ENCODE measurements at regions not wholly inside any gene's neighbourhood (a gene's known extent, or its start where the extent isn't known, plus 50 kb on each side); places are given as distances from the start of the nearest gene placed in this dataset.

- POLR2A ChIA-PET (ENCODE audit: unreplicated experiment) = no interaction called here
- no peak overlapping the region for H2AFZ ChIP-seq
- CTCF ChIA-PET = no interaction called here
- H3K27me3 ChIP-seq (ENCODE audit: insufficient read depth, low read depth) = no peaks in the 10 kb centered on the region
- H3K4me3 ChIP-seq = no peak overlapping the region
- no TSS peak for BruUV-seq (replicated peaks)
- H4K20me1 ChIP-seq (ENCODE audit: insufficient read depth) = no peaks in the 10 kb centered on the region
- peaks cover 15% of the 10 kb centered on the region for H3K4me1 ChIP-seq (replicated peaks; ENCODE audit: insufficient read depth)
- no peaks in the 10 kb centered on the region for H3K79me2 ChIP-seq (ENCODE audit: low read depth)
- no peak for DNase-seq
- H3K27ac ChIP-seq = no peak overlapping the region
- no peaks in the 10 kb centered on the region; the same call in 1 of the 2 replicates for H3K9me3 ChIP-seq (ENCODE audit: insufficient read depth, low read depth)
- H3F3A ChIP-seq (ENCODE audit: insufficient read depth, low read depth) = peaks cover 15% of the 10 kb centered on the region
- TF ChIP-seq CTCF (conservative IDR thresholded peaks at IDR 0.05) (no peak), EZH2 (IDR thresholded peaks at IDR 0.05; ENCODE audit: low read depth) (no peak)
- H3K9me2 ChIP-seq (ENCODE audit: insufficient read depth) = no peaks in the 10 kb centered on the region
- intact Hi-C loops (cut with micrococcal nuclease; ENCODE audit: unreplicated experiment) = no loop called here
- no peaks in the 10 kb centered on the region for H3K36me3 ChIP-seq (ENCODE audit: low read depth)
- no peak overlapping the region for H3K4me2 ChIP-seq
Observed at GRCh38 chr6:106918115-106918514, 56.4 kb downstream of the CD24 start.

DNA sequence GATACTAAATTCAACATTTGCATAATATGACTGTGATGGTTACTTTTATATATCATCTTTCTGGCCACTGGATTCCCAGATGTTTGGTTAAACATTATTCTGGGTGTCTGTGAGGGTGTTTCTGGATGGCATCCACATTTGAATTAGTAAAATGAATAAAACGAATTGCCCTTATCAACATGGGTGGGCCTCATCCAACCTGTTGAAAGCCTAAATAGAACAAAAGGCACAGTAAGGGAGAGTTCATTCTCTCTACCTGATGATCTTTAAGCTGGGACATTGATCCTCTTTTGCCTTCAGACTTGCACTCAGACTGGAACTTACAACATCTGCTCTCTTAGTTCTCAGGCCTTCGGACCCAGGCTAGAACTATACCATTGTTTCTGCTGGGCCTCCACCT, 57.6 kb downstream of the CD24 start:
- POLR2A ChIA-PET (ENCODE audit: unreplicated experiment) = no interaction called here
- Histone ChIP-seq H3K4me2 (no peak overlapping the region), H2AFZ (no peak overlapping the region), H3K79me2 (ENCODE audit: low read depth) (no peaks in the 10 kb centered on the region), H3K9me3 (ENCODE audit: insufficient read depth, low read depth) (no peaks in the 10 kb centered on the region; the same call in 1 of the 2 replicates), H3K4me1 (replicated peaks; ENCODE audit: insufficient read depth) (peaks cover 28% of the 10 kb centered on the region), H3F3A (ENCODE audit: insufficient read depth, low read depth) (peaks cover 26% of the 10 kb centered on the region), H3K27ac (no peak overlapping the region), H3K27me3 (ENCODE audit: insufficient read depth, low read depth) (no peaks in the 10 kb centered on the region), H4K20me1 (ENCODE audit: insufficient read depth) (no peaks in the 10 kb centered on the region), H3K36me3 (ENCODE audit: low read depth) (no peaks in the 10 kb centered on the region), H3K4me3 (no peak overlapping the region), H3K9me2 (ENCODE audit: insufficient read depth) (no peaks in the 10 kb centered on the region)
- DNase-seq = no peak
- CTCF ChIA-PET = no interaction called here
- intact Hi-C loops (cut with micrococcal nuclease; ENCODE audit: unreplicated experiment) = no loop called here
- TF ChIP-seq CTCF (conservative IDR thresholded peaks at IDR 0.05) (no peak), EZH2 (IDR thresholded peaks at IDR 0.05; ENCODE audit: low read depth) (no peak)
- BruUV-seq (replicated peaks) = no TSS peak

GRCh38 chr6:106913676-106914280, 60.8 kb downstream of the CD24 start:
- DNase-seq = peak; percentile 43 to 98
- intact Hi-C loops (cut with micrococcal nuclease; ENCODE audit: unreplicated experiment) = loop anchor here (1.0 to 2.0 kb wide), 4 partner anchors 43 to 163 kb away; partner anchors contain the start of gene CD24

More at GRCh38 chr6:106913676-106914280, 60.8 kb downstream of the CD24 start:
- Histone ChIP-seq H3K9me3 (ENCODE audit: insufficient read depth, low read depth) (no peaks in the 10 kb centered on the region; the same call in 1 of the 2 replicates), H3K4me3 (no peak overlapping the region), H3K27me3 (ENCODE audit: insufficient read depth, low read depth) (no peaks in the 10 kb centered on the region), H3K27ac (peak overlapping the region; percentile 98), H3K36me3 (ENCODE audit: low read depth) (no peaks in the 10 kb centered on the region), H3K79me2 (ENCODE audit: low read depth) (no peaks in the 10 kb centered on the region), H3F3A (ENCODE audit: insufficient read depth, low read depth) (peaks cover 35% of the 10 kb centered on the region), H2AFZ (peak overlapping the region; percentile 3; the same call in 1 of the 2 replicates), H4K20me1 (ENCODE audit: insufficient read depth) (no peaks in the 10 kb centered on the region), H3K4me1 (replicated peaks; ENCODE audit: insufficient read depth) (peaks cover 46% of the 10 kb centered on the region), H3K9me2 (ENCODE audit: insufficient read depth) (no peaks in the 10 kb centered on the region), H3K4me2 (peak overlapping the region; percentile 49)
- ChIA-PET POLR2A (ENCODE audit: unreplicated experiment) (interaction anchor here (0.6 kb wide), 2 partner anchors 60 to 1045 kb away, joined by 4 to 7 read pairs; no protein-coding TSS in a partner anchor), CTCF (interaction anchor here (0.7 kb wide), 1 partner anchor 1645 kb away, joined by 7 read pairs; no protein-coding TSS in a partner anchor)
- TF ChIP-seq EZH2 (IDR thresholded peaks at IDR 0.05; ENCODE audit: low read depth) (no peak), CTCF (conservative IDR thresholded peaks at IDR 0.05) (no peak)
- no TSS peak for BruUV-seq (replicated peaks)

All from PC-9 (cell line).